AML-193 (cell line): ENCODE measurements at regions not wholly inside any gene's neighbourhood (a gene's known extent, or its start where the extent isn't known, plus 50 kb on each side); places are given as distances from the start of the nearest gene placed in this dataset.
"Not testable (repeated sequence)": the region's sequence is repeated elsewhere in the genome, so short reads cannot be mapped to it uniquely, and the experiment has no call there.

Source experiments
- DNase-seq, 2 experiments: peaks; one replicate each; lab custom pipeline; 2025; lab: John Stamatoyannopoulos, UW

- no peak for DNase-seq
Measured at GRCh38 chr5:99589424-99589823, 660.6 kb upstream of the CHD1 start.

- no peak for DNase-seq
Measured at GRCh38 chr5:99587983-99588382, 659.2 kb upstream of the CHD1 start.

DNA sequence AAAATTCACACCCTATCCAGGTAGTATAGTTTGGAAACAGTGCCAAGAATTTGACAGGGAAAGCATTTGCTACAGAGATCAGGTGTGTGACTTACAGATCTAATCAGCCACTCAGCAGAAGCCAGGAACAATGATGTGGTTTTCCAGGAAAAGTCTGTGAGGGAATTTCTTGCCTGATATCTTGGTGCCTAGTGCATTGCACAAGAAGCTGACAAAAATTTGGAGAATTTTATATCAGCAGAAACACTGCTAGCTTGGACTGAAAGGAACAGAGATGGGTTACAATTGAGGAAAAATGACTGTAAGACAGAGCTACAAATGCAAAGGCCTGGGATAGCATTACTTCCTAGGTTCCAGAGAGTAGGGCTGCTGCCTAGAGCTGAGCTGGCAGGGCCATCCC is 658.1 kb upstream of the CHD1 start:
- no peak for DNase-seq

GRCh38 chr5:99581204-99581603 is 652.4 kb upstream of the CHD1 start:
- DNase-seq, result not testable (repeated sequence)

DNA sequence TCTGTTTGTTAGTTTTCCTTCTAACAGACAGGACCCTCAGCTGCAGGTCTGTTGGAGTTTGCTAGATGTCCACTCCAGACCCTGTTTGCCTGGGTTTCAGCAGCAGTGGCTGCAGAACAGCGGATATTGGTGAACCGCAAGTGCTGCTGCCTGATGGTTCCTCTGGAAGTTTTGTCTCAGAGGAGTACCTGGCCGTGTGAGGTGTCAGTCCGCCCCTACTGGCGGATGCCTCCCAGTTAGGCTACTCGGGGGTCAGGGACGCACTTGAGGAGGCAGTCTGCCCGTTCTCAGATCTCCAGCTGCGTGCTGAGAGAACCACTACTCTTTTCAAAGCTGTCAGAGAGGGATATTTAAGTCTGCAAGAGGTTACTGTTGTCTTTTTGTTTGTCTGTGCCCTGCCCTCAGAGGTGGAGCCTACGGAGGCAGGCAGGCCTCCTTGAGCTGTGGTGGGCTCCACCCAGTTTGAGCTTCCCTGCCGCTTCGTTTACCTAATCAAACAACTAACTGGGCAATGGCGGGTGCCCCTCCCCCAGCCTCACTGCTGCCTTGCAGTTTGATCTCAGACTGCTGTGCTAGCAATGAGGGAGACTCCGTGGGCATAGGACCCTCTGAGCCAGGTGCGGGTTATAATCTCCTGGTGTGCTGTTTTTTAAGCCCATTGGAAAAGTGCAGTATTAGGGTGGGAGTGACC is 634.3 kb upstream of the CHD1 start:
- DNase-seq, result not testable (repeated sequence)

GRCh38 chr5:99553211-99553810 is 624.5 kb upstream of the CHD1 start:
- DNase-seq, result no peak

- no peak for DNase-seq
Measured at GRCh38 chr5:99544356-99544755, 615.5 kb upstream of the CHD1 start.

- DNase-seq, result no peak
Measured at GRCh38 chr5:99543841-99544240, 615.0 kb upstream of the CHD1 start.

GRCh38 chr5:99534241-99534640 is 605.4 kb upstream of the CHD1 start:
- not testable (repeated sequence) for DNase-seq

DNA sequence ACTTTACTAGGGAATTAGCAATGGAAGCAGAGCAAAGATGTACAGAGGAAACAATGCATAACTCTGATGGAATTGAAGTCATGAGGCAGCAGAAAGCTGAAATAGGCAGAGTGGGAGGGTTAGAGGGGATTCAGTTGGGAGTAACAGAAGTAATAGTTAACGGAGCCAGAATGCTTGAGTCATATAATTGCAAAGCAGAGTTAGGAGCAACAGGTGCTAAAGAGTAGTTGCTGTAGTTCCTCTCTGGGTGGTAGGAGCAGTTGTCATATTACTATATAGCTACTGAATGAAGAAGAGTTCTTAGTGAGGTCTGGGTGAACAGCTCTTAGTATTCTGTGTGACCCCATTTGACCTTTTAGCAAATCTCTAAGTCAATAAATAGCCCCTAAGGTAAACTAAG is 592.9 kb upstream of the CHD1 start:
- not testable (repeated sequence) for DNase-seq

- DNase-seq, result not testable (repeated sequence)
Measured at GRCh38 chr5:99515864-99516490, 587.2 kb upstream of the CHD1 start.

GRCh38 chr5:99510237-99510866 is 581.5 kb upstream of the CHD1 start:
- not testable (repeated sequence) for DNase-seq

GRCh38 chr5:99509064-99509463 is 580.3 kb upstream of the CHD1 start:
- not testable (repeated sequence) for DNase-seq

GRCh38 chr5:99495456-99495855 is 566.6 kb upstream of the CHD1 start:
- not testable (repeated sequence) for DNase-seq

- DNase-seq, result not testable (repeated sequence)
Measured at GRCh38 chr5:99478450-99478849, 549.6 kb upstream of the CHD1 start.

DNA sequence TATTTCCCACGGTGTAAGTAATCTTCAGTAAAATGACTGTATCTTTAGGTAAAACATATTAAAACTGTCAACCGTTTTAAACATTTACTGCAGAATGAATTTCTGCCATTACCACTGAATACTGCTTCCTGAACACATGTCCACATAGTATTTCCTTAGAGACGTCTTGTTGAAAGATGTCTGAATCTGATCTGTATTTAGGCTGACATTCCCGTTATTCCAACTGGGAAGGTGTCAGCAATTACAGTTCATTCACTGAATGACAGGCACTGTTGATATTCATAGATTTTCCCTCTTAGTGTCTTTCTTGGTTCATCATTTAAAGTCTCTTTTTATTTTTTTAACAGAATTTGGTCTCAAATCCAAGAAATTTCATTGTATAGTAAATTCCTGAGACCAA is 544.5 kb upstream of the CHD1 start:
- DNase-seq, result not testable (repeated sequence)

DNA sequence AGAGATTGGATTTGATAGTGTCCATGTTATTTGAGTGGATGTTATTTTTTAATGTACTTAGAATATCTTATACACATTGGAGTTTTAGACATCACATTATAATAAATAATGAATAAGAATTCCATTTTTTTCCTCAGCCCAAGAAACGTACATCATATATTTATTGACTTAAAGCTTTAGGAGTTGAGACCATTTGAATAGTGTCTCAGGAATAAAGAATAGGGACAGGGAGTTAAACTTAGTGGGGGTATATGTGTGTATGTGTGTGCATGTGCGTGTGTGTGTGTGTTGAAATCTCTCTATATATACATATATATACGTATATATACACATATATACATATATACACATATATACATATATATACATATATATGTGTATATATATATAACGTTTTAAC is 542.9 kb upstream of the CHD1 start:
- not testable (repeated sequence) for DNase-seq

DNA sequence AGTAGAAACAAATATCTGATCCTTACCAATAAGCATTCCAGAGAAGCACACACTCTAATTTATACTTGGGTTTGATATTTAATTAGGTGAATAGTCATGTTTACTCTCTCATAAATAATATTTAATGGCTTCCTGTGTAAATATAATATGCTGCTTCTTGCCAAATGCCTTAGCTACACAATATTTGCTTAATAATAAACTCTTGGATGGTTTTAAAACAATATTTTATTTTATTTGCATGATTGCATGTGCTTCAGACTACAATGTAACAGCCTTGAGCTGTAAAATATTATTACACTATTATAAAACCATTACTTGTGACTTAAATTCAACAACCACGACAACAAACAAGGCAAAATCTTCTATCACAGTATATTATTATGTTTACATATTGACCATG is 542.4 kb upstream of the CHD1 start:
- DNase-seq, result not testable (repeated sequence)

GRCh38 chr5:99470636-99471035 is 541.8 kb upstream of the CHD1 start:
- DNase-seq, result not testable (repeated sequence)

DNA sequence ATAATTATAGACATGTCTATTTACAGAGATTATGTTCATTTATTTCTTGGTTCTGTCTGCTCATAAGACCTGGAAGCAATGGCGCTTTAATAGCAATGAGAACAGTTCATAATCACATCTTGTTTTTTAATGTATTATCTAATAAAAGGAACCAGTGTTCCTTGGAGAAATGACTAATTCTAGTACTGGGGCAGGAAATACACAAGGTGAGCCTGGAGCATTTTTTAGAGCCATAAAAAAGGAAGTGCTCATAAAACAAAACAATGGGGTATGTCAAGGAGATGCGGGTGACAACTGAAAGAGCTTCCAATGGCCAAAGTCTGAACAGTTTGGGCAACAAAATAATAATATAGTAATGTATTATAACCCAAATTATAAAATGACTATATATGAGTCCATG is 531.9 kb upstream of the CHD1 start:
- no peak for DNase-seq

DNA sequence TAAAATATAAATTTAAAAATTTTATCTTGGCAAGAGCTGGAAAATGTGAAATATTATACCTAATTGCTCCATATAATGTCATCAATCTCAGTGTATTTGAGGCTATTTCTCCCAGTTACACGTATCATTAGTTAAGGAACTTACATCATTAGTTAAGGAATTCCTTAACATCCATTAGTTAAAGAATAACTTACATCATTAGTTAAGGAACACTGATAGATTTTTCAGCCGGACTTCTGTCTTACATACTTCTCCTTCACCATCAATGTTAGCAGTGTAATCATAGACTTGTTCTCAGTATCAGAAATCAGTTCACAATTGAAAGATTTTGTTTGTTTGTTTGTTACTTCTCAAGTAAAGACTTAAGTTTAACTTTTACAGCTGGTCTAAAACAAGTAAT is 524.4 kb upstream of the CHD1 start:
- DNase-seq, result no peak

- DNase-seq, result no peak
Measured at GRCh38 chr5:99449786-99450185, 521.0 kb upstream of the CHD1 start.

DNA sequence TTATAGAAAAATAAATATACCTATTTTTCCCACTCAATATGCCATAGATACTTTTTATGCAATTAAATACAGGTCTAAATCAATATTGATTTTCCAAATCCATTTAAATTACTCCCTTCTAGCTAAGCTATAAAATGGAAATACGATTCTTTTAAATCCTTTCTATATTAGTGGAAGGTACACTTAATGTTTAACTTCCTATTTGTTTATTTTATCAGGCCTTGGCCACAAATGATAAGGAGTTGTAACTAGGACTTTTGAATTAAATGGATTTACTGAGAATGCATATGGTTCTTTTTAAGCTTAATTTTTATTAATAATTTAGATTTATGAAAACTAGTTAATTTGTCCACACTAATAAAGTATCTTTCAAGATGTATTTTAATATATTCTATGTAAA is 517.0 kb upstream of the CHD1 start:
- DNase-seq, result no peak
